Body of pancreas (tissue), 4 donors: ENCODE measurements at regions not wholly inside any gene's neighbourhood (a gene's known extent, or its start where the extent isn't known, plus 50 kb on each side); places are given as distances from the start of the nearest gene placed in this dataset.

ENCODE experiments used
- POLR2A ChIP-seq, 3 donors: fragments of 450-650 bp; IDR thresholded peaks; one replicate each; pipeline ENCODE4 v1.6.1; 2016; ENCODE audit warnings: antibody characterized with exemption in 3 of 3, mild to moderate bottlenecking in 2 of 3
- TF ChIP-seq, protein P1 (sequence below), 7 experiments: fragments of 450-650 bp in 4 of 7; fragments of 200-600 bp in 3 of 7; sonication (generic) in 3 of 7; IDR thresholded peaks; one replicate each; pipeline ENCODE4 v1.5.1; 2016 to 2019; ENCODE audit warnings: antibody characterized with exemption in 7 of 7

DNA sequence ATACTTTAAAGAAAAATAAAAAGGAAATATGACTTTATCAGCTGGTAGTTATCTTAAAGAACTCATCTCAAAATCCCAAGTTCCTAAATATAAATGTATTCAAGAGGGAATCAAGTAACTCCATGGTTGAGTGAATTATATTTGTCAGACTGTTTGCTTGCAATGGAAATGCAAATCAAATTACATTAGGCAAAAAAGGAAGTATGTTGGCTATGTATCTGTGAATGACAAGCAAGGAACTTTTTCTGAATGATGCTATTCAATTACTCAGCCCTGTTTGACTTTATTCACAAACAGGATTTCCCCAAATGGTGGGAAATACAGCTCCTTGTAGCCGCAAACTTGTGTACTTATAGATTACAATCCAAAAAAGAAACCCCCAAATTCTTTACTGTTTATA is 309.1 kb downstream of the ARL6IP6 start:
- TF ChIP-seq, protein P1, sequence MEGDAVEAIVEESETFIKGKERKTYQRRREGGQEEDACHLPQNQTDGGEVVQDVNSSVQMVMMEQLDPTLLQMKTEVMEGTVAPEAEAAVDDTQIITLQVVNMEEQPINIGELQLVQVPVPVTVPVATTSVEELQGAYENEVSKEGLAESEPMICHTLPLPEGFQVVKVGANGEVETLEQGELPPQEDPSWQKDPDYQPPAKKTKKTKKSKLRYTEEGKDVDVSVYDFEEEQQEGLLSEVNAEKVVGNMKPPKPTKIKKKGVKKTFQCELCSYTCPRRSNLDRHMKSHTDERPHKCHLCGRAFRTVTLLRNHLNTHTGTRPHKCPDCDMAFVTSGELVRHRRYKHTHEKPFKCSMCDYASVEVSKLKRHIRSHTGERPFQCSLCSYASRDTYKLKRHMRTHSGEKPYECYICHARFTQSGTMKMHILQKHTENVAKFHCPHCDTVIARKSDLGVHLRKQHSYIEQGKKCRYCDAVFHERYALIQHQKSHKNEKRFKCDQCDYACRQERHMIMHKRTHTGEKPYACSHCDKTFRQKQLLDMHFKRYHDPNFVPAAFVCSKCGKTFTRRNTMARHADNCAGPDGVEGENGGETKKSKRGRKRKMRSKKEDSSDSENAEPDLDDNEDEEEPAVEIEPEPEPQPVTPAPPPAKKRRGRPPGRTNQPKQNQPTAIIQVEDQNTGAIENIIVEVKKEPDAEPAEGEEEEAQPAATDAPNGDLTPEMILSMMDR (IDR thresholded peaks at IDR 0.05): no peak
- TF ChIP-seq POLR2A (IDR thresholded peaks at IDR 0.05): no peak
